ENCODE measurements at regions not wholly inside any gene's neighbourhood (a gene's known extent, or its start where the extent isn't known, plus 50 kb on each side); places are given as distances from the start of the nearest gene placed in this dataset.

GRCh38 chr2:181189951-181190350 lies 209.5 kb downstream of the UBE2E3 start:
- no peak for DNase-seq (ENCODE audit: low spot score)

GRCh38 chr2:181190711-181191110 lies 210.3 kb downstream of the UBE2E3 start:
- DNase-seq (ENCODE audit: low spot score) = no peak

GRCh38 chr2:181193550-181193949 lies 213.1 kb downstream of the UBE2E3 start:
- no peak for DNase-seq (ENCODE audit: low spot score)

DNA sequence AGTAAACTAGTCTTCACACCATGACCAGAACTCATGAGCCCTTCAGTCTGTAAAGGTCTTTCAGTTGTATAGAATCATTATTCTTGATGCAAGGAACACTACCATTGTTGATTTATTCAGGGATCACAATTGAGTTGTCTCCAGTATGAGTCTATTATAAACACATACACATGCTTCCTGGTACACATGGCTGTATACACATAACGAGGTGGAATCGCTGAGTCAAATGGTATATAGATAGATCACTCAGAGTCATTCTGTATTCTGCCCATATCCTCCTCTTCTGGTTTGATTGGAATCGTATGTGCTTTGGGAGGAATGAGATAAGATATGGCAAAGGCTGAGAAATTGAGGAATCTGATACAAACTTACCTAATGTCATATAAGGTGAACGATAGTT lies 216.0 kb downstream of the UBE2E3 start:
- DNase-seq (ENCODE audit: low spot score) = no peak

- no peak for DNase-seq (ENCODE audit: low spot score)
Observed at GRCh38 chr2:181197140-181197760, 216.8 kb downstream of the UBE2E3 start.

- DNase-seq (ENCODE audit: low spot score) = no peak
Observed at GRCh38 chr2:181198183-181198864, 217.9 kb downstream of the UBE2E3 start.

DNA sequence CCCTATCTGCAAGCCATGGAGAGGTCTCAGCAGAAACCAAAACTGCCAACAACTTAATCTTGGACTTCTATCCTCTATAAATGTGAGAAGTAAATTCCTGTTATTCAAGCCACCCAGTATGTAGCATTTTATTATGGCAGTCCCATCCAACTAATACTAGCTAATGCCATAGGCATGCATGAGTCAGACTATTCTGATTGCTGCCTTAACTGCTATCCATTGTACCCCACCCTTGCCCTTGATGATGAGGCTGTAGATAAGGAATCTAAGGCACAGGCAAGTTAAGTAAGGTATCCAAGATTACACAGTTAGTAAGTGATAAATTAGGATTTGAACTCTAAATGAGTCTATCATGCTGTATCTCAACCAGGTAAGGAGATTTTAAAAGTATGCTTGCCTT lies 223.0 kb downstream of the UBE2E3 start:
- no peak for DNase-seq (ENCODE audit: low spot score)

DNA sequence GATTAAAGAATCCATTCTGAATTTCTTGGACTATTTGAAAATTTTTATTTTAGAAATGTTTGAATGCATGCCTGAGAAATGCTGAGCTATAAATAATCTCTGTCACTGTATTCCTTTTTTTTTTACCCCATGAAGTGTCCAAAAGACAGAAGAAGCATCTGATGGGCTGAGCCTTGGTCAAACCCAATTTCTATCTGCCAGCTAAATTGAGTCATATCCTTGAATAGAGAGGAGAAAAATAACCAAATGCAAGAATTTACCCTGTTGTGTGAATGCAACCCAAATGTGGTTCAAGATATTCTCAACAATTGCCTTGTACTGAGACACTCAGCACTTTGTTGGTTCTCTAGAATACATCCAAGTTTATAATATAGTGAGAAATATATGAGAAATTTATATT lies 223.5 kb downstream of the UBE2E3 start:
- no peak for DNase-seq (ENCODE audit: low spot score)

- DNase-seq (ENCODE audit: low spot score) = no peak
Observed at GRCh38 chr2:181218401-181218821, 238.0 kb downstream of the UBE2E3 start.

GRCh38 chr2:181223234-181223633 lies 234.0 kb upstream of the ITGA4 start:
- no peak for DNase-seq (ENCODE audit: low spot score)

GRCh38 chr2:181224866-181225265 lies 232.3 kb upstream of the ITGA4 start:
- DNase-seq (ENCODE audit: low spot score) = no peak

GRCh38 chr2:181228661-181229060 lies 228.5 kb upstream of the ITGA4 start:
- DNase-seq (ENCODE audit: low spot score) = no peak

- no peak for DNase-seq (ENCODE audit: low spot score)
Observed at GRCh38 chr2:181231151-181231550, 226.0 kb upstream of the ITGA4 start.

GRCh38 chr2:181231886-181232621 lies 225.1 kb upstream of the ITGA4 start:
- DNase-seq (ENCODE audit: low spot score) = no peak

DNA sequence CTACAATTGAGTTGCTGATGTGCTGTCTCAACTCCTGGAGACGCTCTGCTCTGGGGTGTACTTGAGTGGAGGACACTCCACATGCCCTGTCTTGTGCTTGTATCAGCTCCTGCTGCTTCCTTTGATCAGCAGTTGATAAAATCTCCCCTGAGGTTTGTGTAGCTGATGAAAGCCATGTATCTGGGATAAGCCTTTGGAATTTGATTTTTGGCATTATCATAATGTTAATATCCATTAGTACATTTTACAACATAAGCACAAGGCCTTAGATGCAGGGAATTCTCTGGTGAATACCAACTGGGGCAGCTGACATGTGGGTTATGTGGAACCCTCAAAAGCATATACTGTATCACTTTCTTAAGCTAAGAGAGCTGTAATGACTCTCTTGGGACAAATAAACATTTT lies 222.7 kb upstream of the ITGA4 start:
- DNase-seq (ENCODE audit: low spot score) = no peak

- no peak for DNase-seq (ENCODE audit: low spot score)
Observed at GRCh38 chr2:181235011-181235410, 222.2 kb upstream of the ITGA4 start.

- no peak for DNase-seq (ENCODE audit: low spot score)
Observed at GRCh38 chr2:181235683-181236459, 221.3 kb upstream of the ITGA4 start.

DNA sequence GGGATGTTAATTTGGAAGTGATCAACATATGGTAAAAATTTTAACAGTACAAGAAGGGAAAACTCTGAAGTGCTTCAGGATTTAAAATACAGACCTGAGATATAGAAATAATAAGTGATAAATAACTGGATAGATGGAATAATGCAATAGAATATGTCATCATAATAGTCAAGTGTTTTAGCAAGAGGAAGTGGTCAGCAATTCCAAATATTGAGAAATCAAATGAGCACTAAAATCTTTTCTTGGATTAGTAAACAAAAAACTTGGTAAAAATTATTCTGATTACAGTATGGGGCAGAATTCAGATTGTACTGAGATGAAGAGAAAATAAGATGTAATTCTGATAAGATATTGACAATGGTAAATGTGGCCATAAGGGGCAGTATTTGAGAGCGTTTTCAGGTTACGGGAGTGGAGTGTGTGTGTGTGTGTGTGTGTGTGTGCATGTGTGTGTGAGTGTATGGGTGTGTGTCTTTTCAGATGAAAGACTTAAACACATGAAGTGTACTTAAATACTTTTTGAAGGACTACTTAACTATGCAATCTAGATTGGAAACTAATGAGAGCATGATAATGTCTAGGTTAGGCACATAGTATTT lies 217.9 kb upstream of the ITGA4 start:
- no peak for DNase-seq (ENCODE audit: low spot score)

GRCh38 chr2:181240844-181241243 lies 216.3 kb upstream of the ITGA4 start:
- DNase-seq (ENCODE audit: low spot score) = no peak

DNA sequence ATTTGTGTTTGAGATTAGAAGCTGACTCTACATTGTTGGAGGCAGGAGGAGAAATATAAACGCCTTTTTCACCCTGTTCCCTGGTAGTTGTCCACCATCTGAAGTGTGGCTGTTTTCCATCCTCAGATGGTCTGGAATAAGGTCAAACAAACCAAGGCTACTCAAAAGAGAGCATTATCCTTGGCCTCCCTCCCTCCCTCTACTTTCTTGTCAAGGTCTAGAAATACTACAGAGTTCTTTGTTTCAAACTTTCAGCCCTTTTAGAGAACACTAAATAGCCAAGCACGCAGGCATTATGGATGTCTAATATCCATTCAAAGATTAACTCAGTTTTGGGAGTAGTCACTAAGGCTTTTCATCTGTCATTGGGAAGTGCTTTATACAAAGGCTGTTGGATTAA lies 215.8 kb upstream of the ITGA4 start:
- no peak for DNase-seq (ENCODE audit: low spot score)

GRCh38 chr2:181241797-181242196 lies 215.4 kb upstream of the ITGA4 start:
- DNase-seq (ENCODE audit: low spot score) = no peak

GRCh38 chr2:181242262-181242661 lies 214.9 kb upstream of the ITGA4 start:
- DNase-seq (ENCODE audit: low spot score) = no peak
